HG02678 (cell line): ENCODE measurements at regions not wholly inside any gene's neighbourhood (a gene's known extent, or its start where the extent isn't known, plus 50 kb on each side); places are given as distances from the start of the nearest gene placed in this dataset.
"Not testable (repeated sequence)": the region's sequence is repeated elsewhere in the genome, so short reads cannot be mapped to it uniquely, and the experiment has no call there.

Experiments
- ATAC-seq: cut with Tn5 transposase; IDR thresholded peaks from one replicate; pipeline ENCODE4 v1.9.1; 2021; ENCODE audit warnings: mild to moderate bottlenecking, moderate library complexity; ENCODE audit not compliant: unreplicated experiment

DNA sequence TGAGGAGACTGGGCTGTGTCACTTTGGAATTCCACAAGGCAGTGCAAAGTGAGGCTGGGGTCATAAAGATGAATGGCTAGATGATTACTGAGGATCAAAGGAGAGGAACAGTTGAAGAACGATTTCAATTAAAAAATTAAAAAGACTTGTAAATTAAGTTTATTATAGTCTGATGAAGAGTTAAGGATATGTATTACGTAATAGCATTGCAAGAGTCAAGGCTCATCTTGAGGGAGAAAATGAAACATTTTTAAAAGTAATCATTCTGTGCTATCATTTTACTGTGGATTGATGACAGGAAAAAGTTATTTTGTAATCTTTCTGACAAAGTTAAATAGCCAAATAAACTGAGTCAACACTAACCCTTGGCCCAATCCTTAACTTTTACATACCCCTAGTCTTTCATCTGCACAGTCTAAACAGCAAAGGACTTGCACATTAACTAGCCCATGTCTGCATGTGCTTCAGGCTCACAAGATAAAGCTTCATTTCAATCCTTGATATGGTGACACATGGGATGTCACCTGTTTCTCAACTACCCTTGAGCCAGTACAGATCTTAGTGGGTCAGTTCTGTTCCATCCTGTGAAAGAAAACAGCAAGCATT lies 465.5 kb upstream of the CTSO start:
- no peak for ATAC-seq

DNA sequence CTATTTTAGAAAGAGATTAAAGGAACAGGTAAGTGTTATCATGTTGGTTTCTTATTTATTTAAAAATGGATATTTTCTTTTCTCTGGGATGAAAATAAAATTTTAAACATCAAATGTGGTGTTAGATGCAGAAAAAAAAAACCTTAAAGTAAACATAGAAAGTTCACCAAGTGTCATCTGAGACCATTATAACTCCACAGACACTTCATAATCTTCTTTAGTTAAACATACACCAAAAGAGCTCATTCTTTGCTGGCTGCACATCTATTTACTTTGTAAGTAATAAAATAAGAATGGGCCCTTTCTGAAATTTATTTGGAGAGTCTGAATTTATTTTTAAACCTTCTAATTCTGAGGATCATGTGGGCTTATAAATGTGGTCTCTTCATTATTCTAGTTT lies 460.7 kb upstream of the CTSO start:
- ATAC-seq = no peak

DNA sequence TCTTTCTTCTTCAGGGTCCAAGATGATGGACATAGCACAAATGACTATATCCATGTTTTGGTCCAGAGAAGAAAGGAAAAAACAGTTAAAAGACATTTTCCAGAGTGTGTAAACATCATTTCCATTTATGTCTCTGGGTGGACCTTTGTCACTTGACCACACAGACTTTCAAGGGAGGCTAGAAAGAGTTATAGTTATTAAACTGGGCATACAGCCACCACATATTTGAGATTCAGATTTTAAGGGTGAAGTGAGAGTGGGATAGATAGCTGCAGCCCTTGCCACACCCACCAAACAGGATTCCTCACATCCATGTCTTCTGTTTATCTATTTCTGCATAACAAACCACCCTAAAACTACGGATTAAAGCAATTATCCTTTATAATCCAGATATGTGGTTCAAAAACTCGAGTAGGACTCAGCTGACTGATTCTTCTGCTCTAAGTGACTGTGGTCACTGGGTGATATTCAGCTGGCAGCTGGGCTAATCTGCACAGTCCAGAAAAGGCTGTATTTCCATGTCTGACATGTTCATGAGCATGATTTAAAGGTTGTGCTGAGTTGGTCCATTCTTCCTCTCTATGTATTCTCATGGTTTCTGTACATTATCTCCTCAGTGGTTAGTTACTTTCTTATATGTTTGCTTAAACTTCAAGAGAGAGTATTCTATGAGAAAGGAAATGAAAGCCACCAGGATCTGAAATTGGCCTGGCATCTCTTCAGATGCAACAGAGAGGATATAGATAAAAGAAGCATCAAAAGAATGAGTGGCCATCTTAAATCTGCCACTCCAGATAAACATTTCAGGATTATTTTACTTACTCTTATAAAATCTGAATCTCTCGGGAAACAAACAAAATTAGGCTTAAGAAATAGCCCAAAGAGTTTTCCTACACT lies 459.8 kb upstream of the CTSO start:
- ATAC-seq = no peak

DNA sequence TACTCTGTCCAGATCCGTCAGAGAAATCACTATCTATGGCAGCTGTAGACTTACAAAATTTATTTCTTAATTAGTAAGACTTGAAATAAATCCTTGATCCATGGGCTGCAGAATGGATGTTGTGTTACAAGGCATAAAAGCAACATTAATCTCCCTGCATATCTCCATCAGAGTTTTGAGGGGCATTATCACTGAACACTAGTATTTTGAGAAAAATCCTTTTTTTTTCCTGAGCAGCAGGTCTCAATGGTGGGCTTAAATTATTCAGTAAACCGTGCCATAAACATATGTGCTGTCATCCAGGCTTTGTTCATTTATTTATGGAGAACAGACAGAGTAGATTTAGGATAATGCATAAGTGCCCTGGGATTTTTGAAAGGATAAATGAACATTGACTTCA lies 457.9 kb upstream of the CTSO start:
- no peak for ATAC-seq

DNA sequence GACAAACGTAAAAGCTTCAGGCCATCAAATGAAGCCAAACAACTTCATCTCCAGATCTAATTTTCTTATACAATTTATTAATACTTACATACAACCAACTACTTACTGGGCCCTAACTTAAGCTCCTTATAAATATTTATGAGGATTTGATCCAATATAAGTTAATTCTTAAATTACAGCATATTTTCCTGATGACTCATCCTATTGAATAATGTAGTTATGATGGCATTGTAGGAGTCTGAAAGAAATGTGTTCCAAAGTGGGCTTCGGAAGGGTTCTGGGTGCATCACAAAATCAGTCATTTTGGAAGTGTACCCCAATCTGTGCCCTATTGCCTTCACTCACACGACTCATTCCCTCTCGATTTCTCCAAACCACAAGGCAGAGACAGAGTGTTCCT lies 455.1 kb upstream of the CTSO start:
- ATAC-seq = no peak

DNA sequence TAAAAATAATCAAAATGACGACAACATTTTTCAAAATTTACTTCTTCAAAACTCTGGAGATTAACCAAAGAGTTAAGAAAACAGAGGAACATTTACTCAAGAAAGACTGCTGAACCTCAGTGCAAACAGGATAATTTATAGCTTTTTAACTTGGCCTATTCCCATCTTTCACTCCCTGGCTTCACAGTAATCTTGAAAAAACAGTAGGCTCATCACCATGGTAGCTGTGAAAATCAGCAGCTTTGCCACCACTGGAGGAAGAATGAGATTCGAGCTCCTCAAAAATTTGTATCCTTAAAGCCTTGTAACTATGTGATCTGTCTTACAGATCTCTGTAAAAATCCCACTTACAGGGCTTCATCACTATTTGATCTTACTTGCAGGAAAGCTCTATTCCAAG lies 447.7 kb upstream of the CTSO start:
- ATAC-seq = no peak

DNA sequence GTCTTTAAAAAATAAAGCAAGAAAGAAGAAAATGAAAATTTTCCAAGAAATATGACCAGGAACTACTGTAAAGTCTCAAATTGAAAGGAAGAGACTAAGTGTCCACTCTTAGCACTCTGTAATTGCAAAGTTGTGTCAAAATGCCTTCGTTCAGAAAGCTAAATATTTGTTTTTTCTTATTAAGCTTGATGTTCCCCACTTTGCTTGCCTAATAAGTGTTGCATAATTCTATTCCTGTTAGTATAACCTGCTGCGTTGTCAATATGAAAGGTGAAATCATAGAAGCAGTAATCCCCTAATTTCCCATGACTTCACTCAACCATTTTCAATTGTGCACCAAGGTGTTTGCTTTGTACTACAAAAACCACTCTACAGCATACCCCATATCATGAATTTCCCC lies 442.9 kb upstream of the CTSO start:
- no peak for ATAC-seq

DNA sequence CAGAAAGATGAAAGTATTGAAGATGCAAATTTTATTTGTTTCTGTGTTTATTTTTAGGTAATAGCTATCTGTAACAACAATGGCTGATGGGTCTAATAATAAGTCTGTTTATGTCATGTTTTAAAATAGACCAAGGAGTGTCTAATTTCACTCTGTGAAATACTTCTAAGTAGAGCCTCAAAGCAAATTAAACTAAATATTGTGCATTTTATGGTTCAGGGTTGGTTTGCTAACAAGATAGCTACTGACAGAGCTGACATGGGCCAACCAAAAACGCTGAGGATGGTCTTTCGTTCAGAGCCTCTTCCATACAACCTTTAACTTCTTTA lies 437.6 kb upstream of the CTSO start:
- no peak for ATAC-seq

DNA sequence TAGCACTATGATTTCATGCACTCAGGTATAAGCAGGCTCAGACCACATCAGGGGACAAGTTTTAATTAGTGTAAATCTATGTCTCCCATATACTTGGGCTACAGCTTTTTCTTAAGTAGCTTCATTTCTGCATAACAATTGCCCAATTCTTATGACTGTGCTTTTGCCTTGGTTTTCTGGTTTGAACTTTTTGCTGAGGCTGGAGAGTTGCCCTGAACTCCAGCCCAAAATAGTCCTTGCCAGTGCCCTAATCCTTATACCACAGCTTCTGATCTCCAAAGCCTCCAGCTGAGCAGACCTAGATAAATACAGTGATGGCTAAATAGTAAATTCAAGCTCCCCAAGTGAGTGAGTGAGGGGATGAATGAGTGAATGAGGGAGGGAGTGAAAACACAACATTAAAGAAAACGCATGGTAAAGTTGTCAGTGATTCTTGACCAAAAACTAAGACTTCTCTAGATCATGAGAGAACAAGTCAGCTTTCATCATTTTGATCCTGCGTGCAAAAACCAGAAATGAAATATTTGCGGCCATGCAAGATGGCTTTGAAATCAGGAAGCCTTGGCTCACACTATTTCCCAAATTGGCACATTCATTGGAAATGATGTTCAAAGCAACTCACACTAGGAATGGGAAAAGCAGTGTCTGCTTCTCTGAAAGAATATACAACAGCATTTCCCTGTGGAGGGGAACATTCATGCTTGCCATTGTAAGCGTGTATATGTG lies 437.1 kb upstream of the CTSO start:
- ATAC-seq = no peak

DNA sequence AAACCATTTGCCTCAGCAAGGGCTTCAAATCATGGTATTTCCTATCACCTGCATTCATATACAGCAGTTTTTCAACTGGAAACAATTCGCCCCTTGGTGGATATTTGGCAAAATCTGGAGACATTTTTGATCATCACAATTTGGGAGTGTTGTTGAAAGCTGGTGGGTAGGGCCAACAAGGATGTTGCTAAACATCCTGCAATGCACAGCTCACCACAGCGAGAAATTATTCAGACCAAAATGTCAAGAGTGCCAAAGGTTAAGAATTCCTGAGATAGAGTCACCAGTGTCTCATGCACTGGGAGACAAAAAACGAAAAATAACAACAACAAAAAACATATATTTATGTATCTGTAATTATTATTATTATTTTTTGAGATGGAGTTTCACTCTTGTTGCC lies 435.2 kb upstream of the CTSO start:
- ATAC-seq = no peak

DNA sequence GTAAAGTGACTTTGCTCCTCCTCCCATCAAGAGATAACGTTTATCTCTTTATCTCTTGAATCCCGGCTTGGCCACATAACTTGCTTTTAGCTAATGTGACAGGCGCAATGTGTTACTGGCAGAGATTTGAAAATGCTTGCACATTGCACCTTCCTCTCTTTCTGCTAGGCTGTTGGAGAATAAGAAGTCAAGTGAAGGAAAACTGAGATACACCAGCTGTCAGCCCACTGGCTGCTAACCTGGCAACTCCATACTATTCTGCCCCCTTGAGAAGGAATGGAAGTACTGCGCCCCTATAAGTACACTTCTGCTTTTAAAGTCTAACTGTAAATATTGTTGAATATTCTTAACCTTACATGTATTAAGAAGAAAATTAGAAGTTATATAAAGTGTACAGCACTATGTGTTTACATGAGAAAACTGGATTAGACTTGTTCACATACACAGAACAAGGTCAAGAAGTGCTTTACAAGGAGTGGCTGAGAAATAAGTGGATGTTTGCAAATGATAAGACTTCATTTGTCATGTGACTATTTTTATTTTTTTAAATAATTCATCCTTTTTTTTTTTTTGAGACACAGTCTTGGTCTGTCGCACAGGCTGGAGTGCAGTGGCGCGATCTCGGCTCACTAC lies 424.5 kb upstream of the CTSO start:
- ATAC-seq = peak; percentile 76

DNA sequence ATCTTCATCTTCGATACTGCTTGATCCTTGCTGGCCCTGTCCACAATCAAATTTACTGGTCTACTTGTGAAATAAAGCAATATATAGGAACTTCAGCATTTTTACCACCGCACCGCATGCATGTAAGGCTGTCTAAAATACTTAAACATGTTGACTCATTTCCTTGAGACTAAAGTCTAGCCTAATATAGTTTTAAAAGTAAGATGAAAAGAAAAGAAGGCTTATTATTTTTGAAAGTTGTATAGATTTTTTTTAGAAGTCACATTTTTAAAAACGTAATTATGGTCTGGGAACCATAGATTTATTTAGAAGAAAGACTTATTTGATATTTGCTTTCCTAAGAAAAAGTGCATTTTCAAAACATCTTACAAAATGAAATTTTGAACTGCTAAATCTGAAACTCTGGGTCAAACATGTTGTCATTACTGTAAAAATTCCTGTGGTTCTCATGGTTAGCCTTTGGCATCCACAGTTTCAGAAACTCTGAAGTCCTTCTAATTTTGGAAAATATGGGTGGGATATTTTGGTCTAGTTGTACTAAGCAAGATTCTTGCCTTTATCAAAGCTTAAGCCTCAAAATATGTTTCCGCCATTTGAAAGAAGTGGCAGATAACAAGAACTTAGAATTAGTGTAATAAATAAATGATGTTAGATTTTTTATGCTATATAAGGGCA lies 423.5 kb upstream of the CTSO start:
- no peak for ATAC-seq

DNA sequence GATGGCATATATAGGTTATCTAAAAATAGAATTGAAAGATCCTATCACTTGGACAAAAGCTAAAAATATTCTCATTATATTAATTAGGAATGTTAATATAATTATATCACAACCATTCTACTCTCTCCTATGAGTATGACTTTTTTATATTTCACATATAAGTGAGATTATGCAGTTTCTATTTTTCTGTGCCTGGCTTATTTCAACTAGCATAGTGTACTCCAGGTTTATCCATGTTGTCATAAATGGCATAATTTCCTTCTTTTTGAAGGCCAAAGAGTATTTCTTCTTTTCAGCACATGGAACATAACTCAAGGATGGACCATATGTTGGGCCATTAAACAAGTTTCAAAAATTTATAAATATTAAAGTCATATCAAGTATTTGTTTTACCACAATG lies 421.2 kb upstream of the CTSO start:
- ATAC-seq = no peak

DNA sequence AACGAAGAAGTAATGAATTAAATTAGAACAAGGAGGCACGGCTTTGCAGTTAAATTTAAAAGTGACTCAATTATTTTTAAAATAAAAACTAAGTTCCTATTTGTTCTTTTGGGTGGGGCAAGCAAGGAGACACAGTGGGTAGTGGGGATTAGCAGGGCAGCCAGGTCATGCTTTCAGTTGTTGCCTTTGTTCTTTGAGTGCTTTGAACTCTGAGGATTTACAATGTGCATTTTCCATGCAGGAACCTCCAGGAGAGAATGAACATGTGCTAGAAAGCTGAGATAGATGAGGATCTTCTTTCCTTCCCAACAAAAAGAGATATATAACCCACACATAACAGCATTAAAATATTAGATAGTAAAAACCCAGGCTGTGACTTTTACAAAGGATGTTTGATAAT lies 420.4 kb upstream of the CTSO start:
- ATAC-seq = no peak

DNA sequence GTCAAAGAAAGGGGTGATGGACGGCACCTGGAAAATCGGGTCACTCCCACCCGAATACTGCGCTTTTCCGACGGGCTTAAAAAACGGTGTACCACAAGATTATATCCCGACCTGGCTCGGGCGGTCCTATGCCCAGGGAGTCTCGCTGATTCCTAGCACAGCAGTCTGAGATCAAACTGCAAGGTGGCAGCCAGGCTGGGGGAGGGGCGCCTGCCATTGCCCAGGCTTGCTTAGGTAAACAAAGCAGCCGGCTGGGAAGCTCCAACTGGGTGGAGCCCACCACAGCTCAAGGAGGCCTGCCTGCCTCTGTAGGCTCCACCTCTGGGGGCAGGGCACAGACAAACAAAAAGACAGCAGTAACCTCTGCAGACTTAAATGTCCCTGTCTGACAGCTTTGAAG lies 413.8 kb upstream of the CTSO start:
- ATAC-seq = not testable (repeated sequence)

DNA sequence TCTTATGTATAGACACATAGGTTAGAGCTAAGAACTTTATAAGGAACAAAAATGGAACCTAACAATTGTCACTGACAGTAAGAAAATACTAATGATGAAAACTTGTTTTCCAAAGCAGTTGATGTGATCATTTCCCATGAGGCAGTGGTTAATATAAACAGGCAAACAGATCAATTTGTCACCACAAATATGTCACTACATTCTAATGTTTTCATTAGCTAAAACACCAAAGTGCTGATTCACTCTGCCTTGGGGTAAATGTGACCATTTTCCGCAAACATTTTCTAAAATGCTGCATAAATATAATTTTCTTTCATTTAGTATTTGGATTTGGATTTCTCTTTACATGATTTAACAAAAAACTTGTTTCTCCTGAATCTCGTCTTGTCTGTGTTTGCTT lies 408.9 kb upstream of the CTSO start:
- ATAC-seq = no peak

DNA sequence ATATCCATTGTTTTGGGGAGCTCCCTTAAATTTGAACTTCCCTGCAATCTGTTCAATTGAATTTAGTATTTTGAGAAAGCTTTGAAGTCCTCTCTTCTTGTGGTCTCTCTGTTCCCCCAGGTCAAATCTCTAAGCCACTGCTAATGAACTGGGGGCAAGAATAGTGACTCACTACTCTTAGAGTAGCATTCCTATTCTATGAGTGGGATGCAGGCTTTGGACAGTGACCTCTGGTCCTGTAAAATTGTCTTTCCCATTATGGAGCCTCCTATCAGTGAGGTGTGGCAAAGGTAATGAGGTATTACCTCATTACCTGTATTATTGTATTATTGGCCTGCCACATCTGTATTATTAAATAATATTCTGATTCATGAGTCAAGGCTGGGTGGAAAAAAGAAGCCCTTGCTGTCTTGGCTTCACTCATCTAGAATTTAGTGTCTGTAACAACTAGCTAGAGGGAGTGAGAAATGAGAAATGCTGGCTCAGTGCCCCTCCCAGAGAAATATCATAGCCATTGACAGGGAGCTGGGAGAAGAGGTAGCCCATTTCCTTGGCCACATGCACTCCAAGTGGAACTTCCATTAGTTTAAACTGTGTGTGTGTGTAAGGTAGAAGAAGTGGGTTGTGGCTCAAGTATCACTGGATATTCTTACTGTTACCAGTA lies 393.9 kb upstream of the CTSO start:
- no peak for ATAC-seq

DNA sequence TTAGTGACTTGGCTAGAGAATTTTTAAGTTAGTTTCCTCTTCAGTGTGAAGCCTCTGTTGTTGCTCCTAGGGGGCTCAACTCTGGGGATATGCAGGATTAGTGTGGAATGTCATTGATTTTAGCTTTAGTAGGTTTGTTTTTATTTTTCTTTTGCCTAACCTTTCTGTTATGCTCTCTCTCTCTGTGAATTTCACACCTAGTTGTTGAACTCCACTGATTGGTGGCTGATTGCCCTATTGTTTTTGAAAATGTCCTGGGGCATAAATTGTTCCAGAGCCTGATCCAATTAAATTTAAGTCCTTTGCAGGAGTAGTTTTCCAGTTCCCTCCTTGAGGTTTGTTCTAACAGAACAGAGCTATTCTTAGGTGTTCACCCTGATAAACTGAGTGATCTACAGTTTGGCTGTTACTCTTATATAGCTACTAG lies 393.3 kb upstream of the CTSO start:
- ATAC-seq = no peak

DNA sequence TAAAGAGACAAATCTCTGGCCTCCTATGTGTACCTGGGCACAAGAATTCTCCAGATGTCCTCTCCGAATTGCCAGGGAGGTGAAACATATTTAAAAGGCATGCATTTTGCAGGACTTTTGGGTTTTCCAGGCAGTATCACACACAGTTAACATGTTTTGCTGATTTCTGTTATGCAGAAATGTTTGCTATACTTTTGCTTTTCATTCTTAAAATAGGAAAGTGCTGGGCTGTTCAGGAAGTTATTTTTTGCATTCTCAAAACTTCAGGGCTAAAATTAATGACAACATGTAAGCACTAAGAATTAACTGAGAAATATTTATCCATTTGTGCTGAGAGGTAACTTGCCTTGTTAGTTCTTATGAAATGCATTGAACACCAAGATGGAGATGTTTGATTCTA lies 390.7 kb upstream of the CTSO start:
- no peak for ATAC-seq

DNA sequence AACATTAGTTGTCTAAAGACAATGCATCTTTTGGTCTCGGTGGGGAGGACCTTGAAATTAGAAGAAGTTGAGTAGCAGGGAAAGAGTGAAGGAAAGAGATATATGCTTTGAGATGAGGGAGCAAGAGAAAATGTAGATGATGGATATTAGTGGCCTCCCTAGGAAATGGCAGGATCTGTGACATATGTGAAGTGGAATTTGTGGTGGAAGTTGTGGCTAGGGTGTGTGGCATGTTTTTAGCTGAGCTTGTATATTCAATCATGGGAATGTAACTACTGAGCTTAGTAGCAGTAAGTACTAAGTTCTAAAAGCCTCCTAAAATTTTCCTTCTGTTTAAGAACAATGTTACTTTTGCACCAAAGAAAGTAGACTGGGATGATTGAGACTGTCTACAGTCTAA lies 382.8 kb upstream of the CTSO start:
- no peak for ATAC-seq

DNA sequence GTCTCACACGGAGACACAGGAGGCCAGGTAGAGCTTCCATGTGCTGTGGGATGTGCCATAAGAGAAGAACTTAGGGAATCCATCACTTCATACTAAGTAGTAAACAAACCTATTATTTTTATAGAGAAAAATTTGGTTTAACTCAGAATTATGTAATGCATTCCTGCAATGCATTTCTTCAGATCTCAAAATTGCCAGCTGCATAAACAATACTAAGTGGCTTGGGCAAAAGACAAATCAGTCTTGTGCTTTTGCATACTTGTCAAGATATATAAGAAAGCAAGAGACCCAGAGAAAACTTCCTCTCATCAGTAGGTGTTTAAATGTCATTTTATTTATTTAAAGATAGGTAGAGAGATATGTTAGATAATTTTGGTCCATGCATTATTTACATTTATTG lies 382.1 kb upstream of the CTSO start:
- no peak for ATAC-seq
